H1 (cell line): ENCODE measurements at regions not wholly inside any gene's neighbourhood (a gene's known extent, or its start where the extent isn't known, plus 50 kb on each side); places are given as distances from the start of the nearest gene placed in this dataset.

Experiments used
- CTCF ChIA-PET: fragments of 300-600 bp; sonication (Branson Sonifier 250); formaldehyde crosslinking; loops from one replicate; lab custom pipeline; 2021; ENCODE audit not compliant: partially characterized antibody; lab: Charles Lee
- POLR2A ChIA-PET: fragments of 300-600 bp; sonication (Branson Sonifier 250); formaldehyde crosslinking; loops from one replicate; lab custom pipeline; 2021; ENCODE audit warnings: inconsistent platforms; ENCODE audit not compliant: partially characterized antibody; lab: Charles Lee
- DNase-seq, 2 experiments: peaks; one replicate each; pipeline versions ENCODE4 v3.0.0 to v3.0.0-alpha.2; 2010 to 2022; ENCODE audit warnings: low spot score in 2 of 2, low read depth in 1 of 2, mixed read lengths in 1 of 2
- FAIRE-seq: peaks from 2 replicates; lab custom pipeline; 2011; peaks lifted over from hg19 to GRCh38; lab: Jason Lieb, UNC
- H2AFZ ChIP-seq: 2 replicates; pipeline ENCODE4 v1.8.1; 2012; ENCODE audit warnings: low read length, inconsistent platforms
- H2AK5ac ChIP-seq: 2 replicates; pipeline ENCODE4 v1.6.1; 2013; ENCODE audit warnings: low read depth, low read length
- H2BK120ac ChIP-seq: replicated peaks from 2 replicates; pipeline ENCODE3; 2013; ENCODE audit warnings: low read depth, low read length, inconsistent platforms
- H2BK12ac ChIP-seq: 2 replicates; pipeline ENCODE4 v1.6.1; 2013; ENCODE audit warnings: low read depth, low read length
- H2BK15ac ChIP-seq: 2 replicates; pipeline ENCODE4 v1.6.1; 2013; ENCODE audit warnings: low read length
- H2BK20ac ChIP-seq: 2 replicates; pipeline ENCODE4 v1.6.1; 2013; ENCODE audit warnings: low read length
- H2BK5ac ChIP-seq: 2 replicates; pipeline ENCODE4 v1.6.1; 2013; ENCODE audit warnings: low read depth, low read length
- H3K14ac ChIP-seq: 2 replicates; pipeline ENCODE4 v1.6.1; 2013; ENCODE audit warnings: inconsistent platforms; ENCODE audit not compliant: insufficient read length
- H3K18ac ChIP-seq: 2 replicates; pipeline ENCODE4 v1.6.1; 2013; ENCODE audit warnings: low read length; ENCODE audit errors: extremely low read depth
- H3K23ac ChIP-seq: 2 replicates; pipeline ENCODE4 v1.6.1; 2013; ENCODE audit warnings: inconsistent platforms; ENCODE audit not compliant: insufficient read length
- H3K23me2 ChIP-seq: 2 replicates; pipeline ENCODE4 v1.6.1; 2013; ENCODE audit warnings: low read depth, low read length
- H3K27ac ChIP-seq: 2 replicates; pipeline ENCODE4 v1.6.1; 2011; ENCODE audit warnings: low read depth, low read length, inconsistent platforms
- H3K27me3 ChIP-seq, 4 experiments: replicated peaks in 1 of 4; 1 replicate in 1 of 4; 2 replicates in 3 of 4; pipeline versions ENCODE4 v1.6.1 to v1.8.1; 2011 to 2013; ENCODE audit warnings: low read length in 3 of 4, mild to moderate bottlenecking in 3 of 4, inconsistent platforms in 2 of 4, mixed read lengths in 2 of 4, moderate library complexity in 1 of 4; ENCODE audit not compliant: control insufficient read depth in 3 of 4, insufficient read depth in 3 of 4; ENCODE audit errors: extremely low read depth in 1 of 4
- H3K36me3 ChIP-seq, 4 experiments: 2 replicates each; pipeline versions ENCODE4 v1.6.1 to v1.8.1; 2011 to 2013; ENCODE audit warnings: mild to moderate bottlenecking in 4 of 4, low read length in 3 of 4, moderate library complexity in 2 of 4, control low read depth in 1 of 4, inconsistent platforms in 1 of 4; ENCODE audit not compliant: insufficient read depth in 4 of 4, control insufficient read depth in 2 of 4
- H3K4ac ChIP-seq: replicated peaks from 2 replicates; pipeline ENCODE3; 2013; ENCODE audit warnings: low read length, low read depth, mixed read lengths, inconsistent platforms; ENCODE audit not compliant: insufficient read length
- H3K4me1 ChIP-seq, 4 experiments: replicated peaks in 1 of 4; 1 replicate in 1 of 4; 2 replicates in 3 of 4; pipeline versions ENCODE4 v1.6.1 to v1.8.1; 2011 to 2013; ENCODE audit warnings: low read length in 3 of 4, inconsistent platforms in 2 of 4, mixed read lengths in 1 of 4; ENCODE audit not compliant: insufficient read depth in 4 of 4, control insufficient read depth in 3 of 4
- H3K4me2 ChIP-seq, 2 experiments: 2 replicates each; pipeline versions ENCODE4 v1.6.1 to v1.8.1; 2011 to 2013; ENCODE audit warnings: low read depth in 2 of 2, low read length in 2 of 2, control low read depth in 1 of 2, inconsistent platforms in 1 of 2, mild to moderate bottlenecking in 1 of 2; ENCODE audit not compliant: insufficient read depth in 1 of 2
- H3K4me3 ChIP-seq, 4 experiments: fragments of 200-600, 300-600 bp in 1 of 4; sonication (generic), shearing (Covaris generic), sonication (Bioruptor Twin) in 1 of 4; 2 replicates each; pipeline versions ENCODE4 v1.5.1 to v1.8.1; 2011 to 2016; ENCODE audit warnings: low read length in 4 of 4, low read depth in 3 of 4, control low read depth in 2 of 4, inconsistent platforms in 2 of 4, mild to moderate bottlenecking in 2 of 4, mixed read lengths in 1 of 4, moderate library complexity in 1 of 4; ENCODE audit not compliant: insufficient read depth in 2 of 4; ENCODE audit errors: extremely low read depth in 1 of 4
- H3K56ac ChIP-seq: replicated peaks from 2 replicates; pipeline ENCODE3; 2013; ENCODE audit warnings: low read depth, mild to moderate bottlenecking, mixed read lengths, low read length, inconsistent platforms; ENCODE audit not compliant: insufficient read length
- H3K79me1 ChIP-seq: 2 replicates; pipeline ENCODE4 v1.6.1; 2013; ENCODE audit warnings: low read depth, low read length, control low read depth
- H3K79me2 ChIP-seq, 2 experiments: 2 replicates each; pipeline versions ENCODE4 v1.6.1 to v1.8.1; 2012 to 2013; ENCODE audit warnings: low read length in 2 of 2, mild to moderate bottlenecking in 2 of 2, inconsistent platforms in 1 of 2; ENCODE audit not compliant: insufficient read depth in 2 of 2, control insufficient read depth in 1 of 2
- H3K9ac ChIP-seq, 4 experiments: replicated peaks in 1 of 4; 1 replicate in 1 of 4; 2 replicates in 3 of 4; pipeline versions ENCODE4 v1.6.1 to v1.8.1; 2011 to 2013; ENCODE audit warnings: low read depth in 3 of 4, low read length in 3 of 4, control low read depth in 2 of 4, mild to moderate bottlenecking in 2 of 4, moderate library complexity in 2 of 4, inconsistent platforms in 1 of 4; ENCODE audit errors: extremely low read depth in 1 of 4
- H3K9me3 ChIP-seq, 2 experiments: 2 replicates each; pipeline versions ENCODE4 v1.6.1 to v1.8.1; 2012 to 2013; ENCODE audit warnings: mild to moderate bottlenecking in 2 of 2, moderate library complexity in 2 of 2, control low read depth in 1 of 2, inconsistent platforms in 1 of 2, low read depth in 1 of 2, low read length in 1 of 2, mixed read lengths in 1 of 2; ENCODE audit not compliant: insufficient read depth in 2 of 2
- H4K20me1 ChIP-seq, 2 experiments: replicated peaks in 1 of 2; 2 replicates each; pipeline versions ENCODE3 to v1.8.1; 2011 to 2013; ENCODE audit warnings: inconsistent platforms in 2 of 2, low read length in 2 of 2, mild to moderate bottlenecking in 1 of 2; ENCODE audit not compliant: insufficient read depth in 2 of 2, control insufficient read depth in 1 of 2
- H4K5ac ChIP-seq: 2 replicates; pipeline ENCODE4 v1.6.1; 2013; ENCODE audit warnings: low read length, low read depth, mixed read lengths, inconsistent platforms; ENCODE audit not compliant: insufficient read length
- H4K8ac ChIP-seq: 2 replicates; pipeline ENCODE4 v1.8.0; 2013; ENCODE audit warnings: mild to moderate bottlenecking, moderate library complexity, low read length, inconsistent platforms; ENCODE audit not compliant: insufficient read depth; ENCODE audit errors: extremely low read depth
- H4K91ac ChIP-seq: replicated peaks from 2 replicates; pipeline ENCODE3; 2013; ENCODE audit warnings: low read length, mixed read lengths, inconsistent platforms; ENCODE audit not compliant: insufficient read length
- KDM1A ChIP-seq: fragments of 200-600, 300-600 bp; sonication (generic); IDR thresholded peaks from 2 replicates; pipeline ENCODE4 v1.7.1; 2016; ENCODE audit warnings: mild to moderate bottlenecking, low read length, borderline replicate concordance
- RNF2 ChIP-seq: fragments of 200-900, 300-1000 bp; sonication (generic); IDR thresholded peaks from 2 replicates; pipeline ENCODE4 v1.7.1; 2016; ENCODE audit warnings: borderline replicate concordance, low read depth, mild to moderate bottlenecking, antibody characterized with exemption, low read length; ENCODE audit not compliant: poor library complexity, severe bottlenecking; ENCODE audit errors: missing control alignments
- WGBS, 2 experiments: shearing (Covaris generic) in 1 of 2; methylation state at CpG; one replicate each; pipeline versions ENCODE4 v1.1.6 to v1.1.7; 2013 to 2015; ENCODE audit warnings: low lambda C conversion rate in 2 of 2, mixed read lengths in 2 of 2, inconsistent platforms in 1 of 2, low coverage in 1 of 2, missing lambda C conversion rate in 1 of 2; ENCODE audit not compliant: insufficient replicate concordance in 2 of 2, insufficient coverage in 1 of 2, insufficient read length in 1 of 2; ENCODE audit errors: extremely low coverage in 1 of 2, missing lambda C conversion rate in 1 of 2; 5-methylcytosine and 5-hydroxymethylcytosine counted together

- Histone ChIP-seq H3K14ac (no peak overlapping the region), H4K8ac (no peak overlapping the region), H2BK5ac (no peak overlapping the region), H3K4me1 (no peaks in the 10 kb centered on the region), H3K23ac (no peak overlapping the region), H3K18ac (no peak overlapping the region), H3K79me1 (no peaks in the 10 kb centered on the region), H2BK12ac (no peak overlapping the region), H2AK5ac (no peak overlapping the region), H3K27me3 (no peaks in the 10 kb centered on the region), H2BK120ac (no peak overlapping the region), H3K4ac (no peak overlapping the region), H3K79me2 (no peaks in the 10 kb centered on the region), H4K20me1 (no peaks in the 10 kb centered on the region), H2AFZ (no peak overlapping the region), H3K4me2 (no peak overlapping the region), H2BK20ac (no peak overlapping the region), H3K56ac (no peak overlapping the region), H3K36me3 (no peaks in the 10 kb centered on the region), H4K91ac (no peak overlapping the region), H2BK15ac (no peak overlapping the region), H3K27ac (no peak overlapping the region), H3K23me2 (no peaks in the 10 kb centered on the region), H4K5ac (no peak overlapping the region), H3K9me3 (peaks cover 3 to 6% of the 10 kb centered on the region in 2 experiments; a peak in 3 of 4 replicates), H3K4me3 (no peak overlapping the region), H3K9ac (no peak overlapping the region)
- FAIRE-seq (no peak), DNase-seq (no peak)
- ChIA-PET POLR2A (no interaction called here), CTCF (no interaction called here)
- 93% methylated on average over 1 of the region's 1 CpG; no CpG with 5 or more reads in 1 of the 2 experiments for WGBS, 2 experiments
- no peak for TF ChIP-seq RNF2
- no peak for TF ChIP-seq KDM1A
Observed at GRCh38 chr17:69972251-69972650, 102.8 kb upstream of the KCNJ16 start.
